ENCODE measurements at regions not wholly inside any gene's neighbourhood (a gene's known extent, or its start where the extent isn't known, plus 50 kb on each side); places are given as distances from the start of the nearest gene placed in this dataset.

- Histone ChIP-seq H3K36me3 (ENCODE audit: insufficient read depth, low read length) (no peaks in the 10 kb centered on the region), H3K27ac (no peak overlapping the region), H3K9me3 (ENCODE audit: low read depth, low read length) (no peaks in the 10 kb centered on the region), H3K4me3 (no peak overlapping the region), H3K9ac (ENCODE audit: insufficient read length) (no peak overlapping the region)
- DNase-seq (ENCODE audit: low read depth, low spot score), result no peak
- TF ChIP-seq POLR2AphosphoS5 (IDR thresholded peaks at IDR 0.05; ENCODE audit: borderline replicate concordance, low read depth, low read length) (no peak), EZH2 (IDR thresholded peaks at IDR 0.05) (no peak), FOXP2 (optimal IDR thresholded peaks at IDR 0.05; ENCODE audit: control extremely low read depth, extremely low read length, insufficient read depth) (no peak)
These were observed 789.0 kb downstream of the TBC1D22A start for GRCh38 chr22:47551431-47551775.

GRCh38 chr22:47550524-47551430, 788.3 kb downstream of the TBC1D22A start:
- H3K9me3 ChIP-seq (ENCODE audit: low read depth, low read length), result no peaks in the 10 kb centered on the region

GRCh38 chr22:47549741-47550340, 787.4 kb downstream of the TBC1D22A start:
- no peak overlapping the region for H3K9ac ChIP-seq (ENCODE audit: insufficient read length)
- no peaks in the 10 kb centered on the region for H3K36me3 ChIP-seq (ENCODE audit: insufficient read depth, low read length)
- no peak for DNase-seq (ENCODE audit: low read depth, low spot score)
- H3K9me3 ChIP-seq (ENCODE audit: low read depth, low read length), result no peaks in the 10 kb centered on the region
- H3K4me3 ChIP-seq, result no peak overlapping the region
- TF ChIP-seq FOXP2 (optimal IDR thresholded peaks at IDR 0.05; ENCODE audit: control extremely low read depth, extremely low read length, insufficient read depth), result no peak
- TF ChIP-seq EZH2 (IDR thresholded peaks at IDR 0.05), result no peak
- no peak for TF ChIP-seq POLR2AphosphoS5 (IDR thresholded peaks at IDR 0.05; ENCODE audit: borderline replicate concordance, low read depth, low read length)
- H3K27ac ChIP-seq, result no peak overlapping the region

More at GRCh38 chr22:47550524-47551430, 788.3 kb downstream of the TBC1D22A start:
- Histone ChIP-seq H3K9ac (ENCODE audit: insufficient read length) (no peak overlapping the region), H3K27ac (no peak overlapping the region), H3K4me3 (no peak overlapping the region), H3K36me3 (ENCODE audit: insufficient read depth, low read length) (no peaks in the 10 kb centered on the region)
- no peak for DNase-seq (ENCODE audit: low read depth, low spot score)
- no peak for TF ChIP-seq FOXP2 (optimal IDR thresholded peaks at IDR 0.05; ENCODE audit: control extremely low read depth, extremely low read length, insufficient read depth)
- TF ChIP-seq EZH2 (IDR thresholded peaks at IDR 0.05), result no peak
- no peak for TF ChIP-seq POLR2AphosphoS5 (IDR thresholded peaks at IDR 0.05; ENCODE audit: borderline replicate concordance, low read depth, low read length)

GRCh38 chr22:47548953-47549740, 786.7 kb downstream of the TBC1D22A start:
- H3K36me3 ChIP-seq (ENCODE audit: insufficient read depth, low read length), result no peaks in the 10 kb centered on the region
- H3K4me3 ChIP-seq, result no peak overlapping the region
- DNase-seq (ENCODE audit: low read depth, low spot score), result no peak
- H3K9ac ChIP-seq (ENCODE audit: insufficient read length), result no peak overlapping the region
- no peak for TF ChIP-seq FOXP2 (optimal IDR thresholded peaks at IDR 0.05; ENCODE audit: control extremely low read depth, extremely low read length, insufficient read depth)
- no peak for TF ChIP-seq EZH2 (IDR thresholded peaks at IDR 0.05)
- no peak for TF ChIP-seq POLR2AphosphoS5 (IDR thresholded peaks at IDR 0.05; ENCODE audit: borderline replicate concordance, low read depth, low read length)
- H3K9me3 ChIP-seq (ENCODE audit: low read depth, low read length), result no peaks in the 10 kb centered on the region
- no peak overlapping the region for H3K27ac ChIP-seq

GRCh38 chr22:47547881-47548650, 785.6 kb downstream of the TBC1D22A start:
- TF ChIP-seq EZH2 (IDR thresholded peaks at IDR 0.05), result no peak
- no peak for TF ChIP-seq FOXP2 (optimal IDR thresholded peaks at IDR 0.05; ENCODE audit: control extremely low read depth, extremely low read length, insufficient read depth)
- no peak for TF ChIP-seq POLR2AphosphoS5 (IDR thresholded peaks at IDR 0.05; ENCODE audit: borderline replicate concordance, low read depth, low read length)
- no peak for DNase-seq (ENCODE audit: low read depth, low spot score)

GRCh38 chr22:47547239-47547661, 784.8 kb downstream of the TBC1D22A start:
- Histone ChIP-seq H3K9ac (ENCODE audit: insufficient read length) (no peak overlapping the region), H3K36me3 (ENCODE audit: insufficient read depth, low read length) (no peaks in the 10 kb centered on the region), H3K9me3 (ENCODE audit: low read depth, low read length) (peaks cover 4% of the 10 kb centered on the region; the same call in 1 of the 2 replicates), H3K4me3 (no peak overlapping the region), H3K27ac (no peak overlapping the region)
- TF ChIP-seq POLR2AphosphoS5 (IDR thresholded peaks at IDR 0.05; ENCODE audit: borderline replicate concordance, low read depth, low read length) (no peak), EZH2 (IDR thresholded peaks at IDR 0.05) (no peak), FOXP2 (optimal IDR thresholded peaks at IDR 0.05; ENCODE audit: control extremely low read depth, extremely low read length, insufficient read depth) (no peak)
- DNase-seq (ENCODE audit: low read depth, low spot score), result no peak

More at GRCh38 chr22:47547881-47548650, 785.6 kb downstream of the TBC1D22A start:
- Histone ChIP-seq H3K4me3 (no peak overlapping the region), H3K27ac (no peak overlapping the region), H3K36me3 (ENCODE audit: insufficient read depth, low read length) (no peaks in the 10 kb centered on the region), H3K9ac (ENCODE audit: insufficient read length) (no peak overlapping the region), H3K9me3 (ENCODE audit: low read depth, low read length) (no peaks in the 10 kb centered on the region)

- H3K9me3 ChIP-seq (ENCODE audit: low read depth, low read length), result peaks cover 5% of the 10 kb centered on the region; the same call in 1 of the 2 replicates
- DNase-seq (ENCODE audit: low read depth, low spot score), result no peak
- H3K9ac ChIP-seq (ENCODE audit: insufficient read length), result no peak overlapping the region
- no peaks in the 10 kb centered on the region for H3K36me3 ChIP-seq (ENCODE audit: insufficient read depth, low read length)
- H3K27ac ChIP-seq, result no peak overlapping the region
- no peak overlapping the region for H3K4me3 ChIP-seq
- TF ChIP-seq POLR2AphosphoS5 (IDR thresholded peaks at IDR 0.05; ENCODE audit: borderline replicate concordance, low read depth, low read length) (no peak), EZH2 (IDR thresholded peaks at IDR 0.05) (no peak), FOXP2 (optimal IDR thresholded peaks at IDR 0.05; ENCODE audit: control extremely low read depth, extremely low read length, insufficient read depth) (no peak)
These were observed 782.2 kb downstream of the TBC1D22A start for GRCh38 chr22:47544696-47545095.
